ENCODE measurements at regions not wholly inside any gene's neighbourhood (a gene's known extent, or its start where the extent isn't known, plus 50 kb on each side); places are given as distances from the start of the nearest gene placed in this dataset.

DNA sequence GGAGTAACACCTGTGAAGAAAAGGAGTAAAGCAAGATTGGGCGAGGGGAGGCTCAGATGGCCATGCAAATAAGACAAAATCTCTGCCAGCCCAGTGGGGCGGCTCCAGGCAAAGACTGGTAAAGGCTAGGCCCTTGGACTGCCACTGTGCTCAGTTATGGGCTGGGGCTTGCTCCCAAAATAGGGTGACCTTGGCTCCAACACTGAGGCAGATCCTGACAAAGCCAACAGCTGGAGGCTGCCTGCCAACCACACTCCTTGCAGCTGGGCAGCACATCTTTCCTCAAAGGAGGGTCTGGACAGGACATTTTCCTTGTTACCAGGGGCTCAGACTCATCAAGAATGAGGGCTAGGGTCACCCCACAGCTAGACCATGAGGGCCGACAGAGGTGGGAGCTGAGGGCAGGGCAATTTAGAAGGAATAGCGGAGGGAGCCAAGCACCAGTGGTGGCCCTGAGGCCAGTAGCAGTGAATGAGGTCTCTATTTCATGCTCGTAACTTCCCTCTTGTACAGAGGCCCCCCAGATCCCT is 86.1 kb downstream of the CHRD start:
- TF ChIP-seq CTCF (IDR thresholded peaks at IDR 0.05; ENCODE audit: low read depth, low read length, poor library complexity, severe bottlenecking) (no peak), EZH2phosphoT487 (IDR thresholded peaks at IDR 0.05; ENCODE audit: borderline replicate concordance, low read length) (no peak)
